WTC11 (cell line): ENCODE measurements at regions not wholly inside any gene's neighbourhood (a gene's known extent, or its start where the extent isn't known, plus 50 kb on each side); places are given as distances from the start of the nearest gene placed in this dataset.

Source experiments
- AFF4 ChIP-seq: sonication (generic); formaldehyde crosslinking; IDR thresholded peaks from 2 replicates; pipeline ENCODE4 v1.8.1; 2023; ENCODE audit warnings: mild to moderate bottlenecking, missing genetic modification reagents, borderline replicate concordance
- ATF3 ChIP-seq: sonication (generic); formaldehyde crosslinking; conservative IDR thresholded peaks from 2 replicates; pipeline ENCODE4 v1.8.1; 2022; ENCODE audit warnings: mild to moderate bottlenecking, missing genetic modification reagents
- ATF6 ChIP-seq: sonication (generic); formaldehyde crosslinking; IDR thresholded peaks from 2 replicates; pipeline ENCODE4 v1.8.1; 2023; ENCODE audit warnings: mild to moderate bottlenecking, missing genetic modification reagents
- CTCF ChIP-seq: fragments of 200-600 bp; IDR thresholded peaks from 2 replicates; pipeline ENCODE4 v1.8.0; 2022; ENCODE audit warnings: antibody characterized with exemption
- FOXK1 ChIP-seq: sonication (generic); formaldehyde crosslinking; IDR thresholded peaks from 2 replicates; pipeline ENCODE4 v1.8.0; 2022; ENCODE audit warnings: mild to moderate bottlenecking, moderate library complexity, missing genetic modification reagents
- SP1 ChIP-seq: sonication (generic); formaldehyde crosslinking; conservative IDR thresholded peaks from 2 replicates; pipeline ENCODE4 v1.8.1; 2022; ENCODE audit warnings: missing genetic modification reagents
- TEAD1 ChIP-seq: sonication (generic); formaldehyde crosslinking; IDR thresholded peaks from 2 replicates; pipeline ENCODE4 v1.8.0; 2022; ENCODE audit warnings: mild to moderate bottlenecking, missing genetic modification reagents
- TP53 ChIP-seq: sonication (generic); formaldehyde crosslinking; IDR thresholded peaks from 2 replicates; pipeline ENCODE4 v1.8.1; 2023; ENCODE audit warnings: mild to moderate bottlenecking, missing genetic modification reagents
- ZNF121 ChIP-seq: sonication (generic); formaldehyde crosslinking; IDR thresholded peaks from 2 replicates; pipeline ENCODE4 v1.8.0; 2023; ENCODE audit warnings: missing genetic modification reagents
- ZNF423 ChIP-seq: fragments of 250-450 bp; sonication (Bioruptor Pico); IDR thresholded peaks from 2 replicates; pipeline ENCODE4 v2.1.2; 2022; ENCODE audit warnings: mild to moderate bottlenecking, moderate library complexity
- ZNF512 ChIP-seq: sonication (generic); formaldehyde crosslinking; IDR thresholded peaks from 2 replicates; pipeline ENCODE4 v1.8.1; 2022; ENCODE audit warnings: missing genetic modification reagents, borderline replicate concordance
- TF ChIP-seq, protein P1 (sequence below): sonication (generic); formaldehyde crosslinking; IDR thresholded peaks from 2 replicates; pipeline ENCODE4 v1.8.1; 2023; ENCODE audit warnings: mild to moderate bottlenecking, missing genetic modification reagents, moderate library complexity
- TF ChIP-seq, protein P2 (sequence below): sonication (generic); formaldehyde crosslinking; IDR thresholded peaks from 2 replicates; pipeline ENCODE4 v1.8.1; 2023; ENCODE audit warnings: mild to moderate bottlenecking, moderate library complexity, missing genetic modification reagents
- TF ChIP-seq, protein P3 (sequence below): sonication (generic); formaldehyde crosslinking; IDR thresholded peaks from 2 replicates; pipeline ENCODE4 v1.8.1; 2022; ENCODE audit warnings: low read depth, missing genetic modification reagents, borderline replicate concordance

GRCh38 chr20:7025635-7026034 is 258.1 kb downstream of the BMP2 start:
- TF ChIP-seq CTCF (no peak), TEAD1 (no peak), ATF3 (CRISPR knock-in tag) (no peak), FOXK1 (CRISPR knock-in tag) (no peak), SP1 (CRISPR knock-in tag) (no peak), ATF6 (no peak), ZNF423 (CRISPR knock-in tag) (no peak), TP53 (CRISPR knock-in tag) (no peak), ZNF121 (CRISPR knock-in tag) (no peak), AFF4 (CRISPR knock-in tag) (no peak), ZNF512 (CRISPR knock-in tag) (no peak)
- TF ChIP-seq, protein P1, sequence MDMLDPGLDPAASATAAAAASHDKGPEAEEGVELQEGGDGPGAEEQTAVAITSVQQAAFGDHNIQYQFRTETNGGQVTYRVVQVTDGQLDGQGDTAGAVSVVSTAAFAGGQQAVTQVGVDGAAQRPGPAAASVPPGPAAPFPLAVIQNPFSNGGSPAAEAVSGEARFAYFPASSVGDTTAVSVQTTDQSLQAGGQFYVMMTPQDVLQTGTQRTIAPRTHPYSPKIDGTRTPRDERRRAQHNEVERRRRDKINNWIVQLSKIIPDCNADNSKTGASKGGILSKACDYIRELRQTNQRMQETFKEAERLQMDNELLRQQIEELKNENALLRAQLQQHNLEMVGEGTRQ (CRISPR knock-in tag) = no peak
- TF ChIP-seq, protein P2, sequence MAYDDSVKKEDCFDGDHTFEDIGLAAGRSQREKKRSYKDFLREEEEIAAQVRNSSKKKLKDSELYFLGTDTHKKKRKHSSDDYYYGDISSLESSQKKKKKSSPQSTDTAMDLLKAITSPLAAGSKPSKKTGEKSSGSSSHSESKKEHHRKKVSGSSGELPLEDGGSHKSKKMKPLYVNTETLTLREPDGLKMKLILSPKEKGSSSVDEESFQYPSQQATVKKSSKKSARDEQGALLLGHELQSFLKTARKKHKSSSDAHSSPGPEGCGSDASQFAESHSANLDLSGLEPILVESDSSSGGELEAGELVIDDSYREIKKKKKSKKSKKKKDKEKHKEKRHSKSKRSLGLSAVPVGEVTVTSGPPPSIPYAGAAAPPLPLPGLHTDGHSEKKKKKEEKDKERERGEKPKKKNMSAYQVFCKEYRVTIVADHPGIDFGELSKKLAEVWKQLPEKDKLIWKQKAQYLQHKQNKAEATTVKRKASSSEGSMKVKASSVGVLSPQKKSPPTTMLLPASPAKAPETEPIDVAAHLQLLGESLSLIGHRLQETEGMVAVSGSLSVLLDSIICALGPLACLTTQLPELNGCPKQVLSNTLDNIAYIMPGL (CRISPR knock-in tag) = no peak
- TF ChIP-seq, protein P3, sequence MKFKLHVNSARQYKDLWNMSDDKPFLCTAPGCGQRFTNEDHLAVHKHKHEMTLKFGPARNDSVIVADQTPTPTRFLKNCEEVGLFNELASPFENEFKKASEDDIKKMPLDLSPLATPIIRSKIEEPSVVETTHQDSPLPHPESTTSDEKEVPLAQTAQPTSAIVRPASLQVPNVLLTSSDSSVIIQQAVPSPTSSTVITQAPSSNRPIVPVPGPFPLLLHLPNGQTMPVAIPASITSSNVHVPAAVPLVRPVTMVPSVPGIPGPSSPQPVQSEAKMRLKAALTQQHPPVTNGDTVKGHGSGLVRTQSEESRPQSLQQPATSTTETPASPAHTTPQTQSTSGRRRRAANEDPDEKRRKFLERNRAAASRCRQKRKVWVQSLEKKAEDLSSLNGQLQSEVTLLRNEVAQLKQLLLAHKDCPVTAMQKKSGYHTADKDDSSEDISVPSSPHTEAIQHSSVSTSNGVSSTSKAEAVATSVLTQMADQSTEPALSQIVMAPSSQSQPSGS = no peak
